Fibroblast of pulmonary artery (primary cell): ENCODE measurements at regions not wholly inside any gene's neighbourhood (a gene's known extent, or its start where the extent isn't known, plus 50 kb on each side); places are given as distances from the start of the nearest gene placed in this dataset.
"Not testable (repeated sequence)": the region's sequence is repeated elsewhere in the genome, so short reads cannot be mapped to it uniquely, and the experiment has no call there.

Experiments
- DNase-seq: peaks from one replicate; pipeline ENCODE4 v3.0.0-alpha.2; 2010; ENCODE audit warnings: low read depth
- H3K4me3 ChIP-seq: replicated peaks from 2 replicates; pipeline ENCODE4 v1.5.1; 2011; ENCODE audit warnings: low read depth, mild to moderate bottlenecking, control low read depth, low read length, moderate library complexity
- CTCF ChIP-seq: IDR thresholded peaks from 2 replicates; pipeline ENCODE4 v1.5.1; 2011; ENCODE audit warnings: mild to moderate bottlenecking, control low read depth, low read length, inconsistent platforms; ENCODE audit errors: missing control alignments

GRCh38 chr1:174105086-174105485 lies 54.2 kb upstream of the RABGAP1L start:
- no peak overlapping the region for H3K4me3 ChIP-seq
- DNase-seq: no peak
- TF ChIP-seq CTCF: no peak

GRCh38 chr1:174103766-174104165 lies 55.6 kb upstream of the RABGAP1L start:
- no peak overlapping the region for H3K4me3 ChIP-seq
- TF ChIP-seq CTCF: no peak
- no peak for DNase-seq

GRCh38 chr1:174101976-174102375 lies 57.3 kb upstream of the RABGAP1L start:
- DNase-seq: not testable (repeated sequence)

GRCh38 chr1:174097426-174097825 lies 61.9 kb upstream of the RABGAP1L start:
- H3K4me3 ChIP-seq: no peak overlapping the region
- DNase-seq: no peak
- TF ChIP-seq CTCF: no peak

More at GRCh38 chr1:174101976-174102375, 57.3 kb upstream of the RABGAP1L start:
- H3K4me3 ChIP-seq: not testable (repeated sequence)

- DNase-seq, H3K4me3 ChIP-seq: not testable (repeated sequence)
These were observed 65.5 kb upstream of the RABGAP1L start for GRCh38 chr1:174093789-174094188.

GRCh38 chr1:174090471-174090870 lies 68.3 kb upstream of the RC3H1 start:
- H3K4me3 ChIP-seq: no peak overlapping the region
- no peak for DNase-seq
- TF ChIP-seq CTCF: no peak

- H3K4me3 ChIP-seq: no peak overlapping the region
- no peak for TF ChIP-seq CTCF
- no peak for DNase-seq
These were observed 58.7 kb upstream of the RC3H1 start for GRCh38 chr1:174080819-174081218.

- DNase-seq: no peak
- TF ChIP-seq CTCF: no peak
These were observed 57.6 kb upstream of the RC3H1 start for GRCh38 chr1:174079796-174080195.

GRCh38 chr1:174078916-174079315 lies 56.8 kb upstream of the RC3H1 start:
- not testable (repeated sequence) for DNase-seq, H3K4me3 ChIP-seq

More at GRCh38 chr1:174079796-174080195, 57.6 kb upstream of the RC3H1 start:
- no peak overlapping the region for H3K4me3 ChIP-seq
